ENCODE measurements at regions not wholly inside any gene's neighbourhood (a gene's known extent, or its start where the extent isn't known, plus 50 kb on each side); places are given as distances from the start of the nearest gene placed in this dataset.
A peak's percentile ranks its signal among the peaks of the same experiment; 100 is the strongest.
"Not testable (repeated sequence)": the region's sequence is repeated elsewhere in the genome, so short reads cannot be mapped to it uniquely, and the experiment has no call there.

DNA sequence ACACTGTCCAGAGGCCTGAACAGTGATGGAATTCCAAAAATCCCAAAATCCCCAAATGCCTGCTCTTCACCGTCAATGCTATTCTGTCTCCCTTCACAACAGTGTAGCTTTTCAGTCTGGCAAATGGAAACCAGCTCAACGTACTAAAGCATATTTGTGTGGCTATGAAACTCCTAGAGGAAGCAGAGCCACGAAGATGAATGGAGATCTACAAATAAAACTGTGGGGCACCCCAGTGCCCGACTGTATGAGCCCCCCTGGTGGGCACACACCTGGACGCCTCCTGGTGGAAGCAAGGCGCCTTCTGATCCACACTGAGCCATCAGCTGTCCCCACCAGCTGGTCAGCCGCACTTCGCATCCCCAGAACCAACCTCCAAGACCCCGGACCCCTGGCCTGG lies 129.1 kb upstream of the SOD1 start:
- no peak overlapping the region for H3K4me3 Mint-ChIP-seq
- no peaks in the 10 kb centered on the region for H3K4me1 Mint-ChIP-seq
- H3K36me3 Mint-ChIP-seq = no peaks in the 10 kb centered on the region
- ATAC-seq = no peak
- H3K9me3 Mint-ChIP-seq = no peaks in the 10 kb centered on the region
- no peak overlapping the region for H3K27ac Mint-ChIP-seq
- peaks cover 9% of the 10 kb centered on the region for H3K27me3 Mint-ChIP-seq

DNA sequence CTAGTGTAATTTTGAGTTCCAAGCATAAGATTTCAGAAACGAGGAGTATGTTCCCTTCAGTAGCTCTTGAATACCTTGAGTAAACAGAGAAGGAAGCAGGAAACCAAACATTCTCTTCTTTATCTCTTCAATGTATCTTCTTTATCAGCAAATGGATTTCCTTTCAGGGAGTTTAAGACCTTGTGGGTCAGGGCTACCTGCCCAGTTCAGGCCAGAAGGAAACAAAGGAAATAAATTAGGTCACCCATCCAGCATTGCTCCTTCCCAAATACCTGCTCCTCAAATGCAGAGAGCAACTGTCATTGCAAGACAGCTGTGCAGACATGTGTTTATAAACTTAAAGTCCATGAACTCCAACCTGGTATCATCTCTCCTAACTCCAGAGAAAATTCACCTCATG lies 130.1 kb upstream of the SOD1 start:
- H3K27me3 Mint-ChIP-seq = peaks cover 9% of the 10 kb centered on the region
- H3K9me3 Mint-ChIP-seq = peaks cover 2% of the 10 kb centered on the region
- H3K27ac Mint-ChIP-seq = no peak overlapping the region
- H3K4me3 Mint-ChIP-seq = no peak overlapping the region
- H3K36me3 Mint-ChIP-seq = no peaks in the 10 kb centered on the region
- ATAC-seq = no peak
- no peaks in the 10 kb centered on the region for H3K4me1 Mint-ChIP-seq

GRCh38 chr21:31526040-31526439 lies 133.5 kb upstream of the SOD1 start:
- Mint-ChIP-seq H3K4me3 (no peak overlapping the region), H3K27me3 (peaks cover 2% of the 10 kb centered on the region), H3K9me3 (peaks cover 2% of the 10 kb centered on the region), H3K4me1 (no peaks in the 10 kb centered on the region), H3K36me3 (no peaks in the 10 kb centered on the region), H3K27ac (no peak overlapping the region)
- ATAC-seq = no peak

- no peaks in the 10 kb centered on the region for H3K4me1 Mint-ChIP-seq
- no peak for ATAC-seq
These were observed 135.4 kb upstream of the SOD1 start for GRCh38 chr21:31524140-31524539.

GRCh38 chr21:31521515-31521914 lies 138.0 kb upstream of the SOD1 start:
- Mint-ChIP-seq H3K27me3 (peaks cover 9% of the 10 kb centered on the region), H3K27ac (no peak overlapping the region), H3K4me1 (peaks cover 7% of the 10 kb centered on the region), H3K9me3 (peaks cover 2% of the 10 kb centered on the region), H3K4me3 (no peak overlapping the region), H3K36me3 (no peaks in the 10 kb centered on the region)
- ATAC-seq = no peak

More at GRCh38 chr21:31524140-31524539, 135.4 kb upstream of the SOD1 start:
- Mint-ChIP-seq H3K9me3 (peaks cover 2% of the 10 kb centered on the region), H3K27me3 (no peaks in the 10 kb centered on the region), H3K4me3 (no peak overlapping the region), H3K36me3 (no peaks in the 10 kb centered on the region), H3K27ac (no peak overlapping the region)

DNA sequence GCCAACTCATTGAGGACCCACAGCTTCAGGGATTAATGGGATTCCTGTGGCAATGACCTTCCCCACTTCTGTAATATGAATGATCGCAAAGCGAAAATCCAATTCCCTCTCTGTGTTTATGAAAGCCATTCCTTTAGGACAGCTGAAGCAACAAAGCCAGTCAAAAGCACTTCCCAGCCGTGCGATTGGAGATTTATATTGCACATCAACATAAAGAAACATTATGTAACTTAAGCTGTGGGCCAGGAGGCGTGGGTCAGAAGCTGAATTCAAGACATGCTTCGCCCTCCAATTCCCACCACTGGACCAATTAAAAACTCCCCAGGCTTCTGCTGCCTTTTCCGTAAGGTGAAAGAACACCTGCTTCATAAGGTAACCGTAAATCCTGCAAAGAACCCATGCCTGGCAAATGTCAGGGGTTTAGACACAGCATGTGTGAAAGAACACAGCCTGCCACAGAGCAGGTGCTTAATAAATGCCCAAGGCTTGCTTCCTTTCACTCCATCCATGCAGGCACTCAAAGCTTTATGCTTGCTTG lies 138.9 kb upstream of the SOD1 start:
- no peaks in the 10 kb centered on the region for H3K36me3 Mint-ChIP-seq
- H3K4me3 Mint-ChIP-seq = no peak overlapping the region
- peaks cover 11% of the 10 kb centered on the region for H3K27me3 Mint-ChIP-seq
- H3K4me1 Mint-ChIP-seq = peaks cover 7% of the 10 kb centered on the region
- peaks cover 2% of the 10 kb centered on the region for H3K9me3 Mint-ChIP-seq
- no peak for ATAC-seq
- H3K27ac Mint-ChIP-seq = no peak overlapping the region

- no peak for ATAC-seq
- H3K27me3 Mint-ChIP-seq = peaks cover 22% of the 10 kb centered on the region
- no peaks in the 10 kb centered on the region for H3K9me3 Mint-ChIP-seq
- no peak overlapping the region for H3K27ac Mint-ChIP-seq
- peaks cover 7% of the 10 kb centered on the region for H3K4me1 Mint-ChIP-seq
- H3K4me3 Mint-ChIP-seq = no peak overlapping the region
- H3K36me3 Mint-ChIP-seq = no peaks in the 10 kb centered on the region
These were observed 140.9 kb upstream of the SOD1 start for GRCh38 chr21:31518580-31518979.

DNA sequence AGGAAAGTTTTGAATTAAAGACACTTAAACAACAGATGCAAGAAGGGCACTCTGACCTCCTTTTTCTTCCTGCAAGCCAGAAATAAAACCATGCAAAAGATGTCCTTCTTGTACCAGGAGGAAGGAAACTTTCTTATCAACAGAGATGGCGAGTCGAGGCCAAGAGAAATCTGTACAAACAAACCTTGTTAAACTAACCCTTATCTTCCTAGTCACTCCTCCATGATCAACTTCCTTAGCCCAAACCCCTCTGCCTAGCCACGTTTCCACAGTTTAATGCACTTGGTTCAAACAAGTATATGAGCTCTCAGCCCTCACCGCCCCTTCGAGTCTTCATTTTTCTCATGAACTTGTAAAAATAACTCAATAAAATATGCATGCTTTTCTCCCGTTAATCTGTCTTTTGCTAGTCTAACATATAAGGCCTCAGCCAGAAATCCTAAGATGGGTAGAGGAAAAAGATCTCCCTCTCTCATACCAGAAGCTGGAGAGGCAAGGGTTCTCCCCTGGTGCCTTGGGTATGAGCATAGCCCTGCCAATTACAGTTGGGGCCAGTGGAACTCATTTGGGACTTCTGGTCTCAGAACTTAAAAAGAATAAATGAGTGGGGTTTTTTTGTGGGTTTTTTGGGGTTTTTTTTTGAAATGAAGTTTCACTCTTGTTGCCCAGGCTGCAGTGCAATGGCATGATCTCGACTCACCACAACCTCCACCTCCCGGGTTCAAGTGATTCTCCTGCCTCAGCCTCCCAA lies 141.7 kb upstream of the SOD1 start:
- no peaks in the 10 kb centered on the region for H3K36me3 Mint-ChIP-seq
- H3K4me3 Mint-ChIP-seq = no peak overlapping the region
- no peaks in the 10 kb centered on the region for H3K9me3 Mint-ChIP-seq
- no peak for ATAC-seq
- peaks cover 7% of the 10 kb centered on the region for H3K4me1 Mint-ChIP-seq
- no peak overlapping the region for H3K27ac Mint-ChIP-seq
- peaks cover 22% of the 10 kb centered on the region for H3K27me3 Mint-ChIP-seq

GRCh38 chr21:31515253-31515652 lies 144.2 kb upstream of the SOD1 start:
- no peaks in the 10 kb centered on the region for H3K36me3 Mint-ChIP-seq
- no peak for ATAC-seq
- peaks cover 7% of the 10 kb centered on the region for H3K4me1 Mint-ChIP-seq
- no peak overlapping the region for H3K27ac Mint-ChIP-seq
- H3K9me3 Mint-ChIP-seq = no peaks in the 10 kb centered on the region
- H3K27me3 Mint-ChIP-seq = peaks cover 28% of the 10 kb centered on the region
- H3K4me3 Mint-ChIP-seq = no peak overlapping the region

GRCh38 chr21:31514598-31514997 lies 144.9 kb upstream of the SOD1 start:
- ATAC-seq = no peak
- no peaks in the 10 kb centered on the region for H3K9me3 Mint-ChIP-seq
- H3K4me3 Mint-ChIP-seq = no peak overlapping the region
- H3K36me3 Mint-ChIP-seq = no peaks in the 10 kb centered on the region
- peaks cover 13% of the 10 kb centered on the region for H3K4me1 Mint-ChIP-seq
- peaks cover 35% of the 10 kb centered on the region for H3K27me3 Mint-ChIP-seq
- H3K27ac Mint-ChIP-seq = no peak overlapping the region

DNA sequence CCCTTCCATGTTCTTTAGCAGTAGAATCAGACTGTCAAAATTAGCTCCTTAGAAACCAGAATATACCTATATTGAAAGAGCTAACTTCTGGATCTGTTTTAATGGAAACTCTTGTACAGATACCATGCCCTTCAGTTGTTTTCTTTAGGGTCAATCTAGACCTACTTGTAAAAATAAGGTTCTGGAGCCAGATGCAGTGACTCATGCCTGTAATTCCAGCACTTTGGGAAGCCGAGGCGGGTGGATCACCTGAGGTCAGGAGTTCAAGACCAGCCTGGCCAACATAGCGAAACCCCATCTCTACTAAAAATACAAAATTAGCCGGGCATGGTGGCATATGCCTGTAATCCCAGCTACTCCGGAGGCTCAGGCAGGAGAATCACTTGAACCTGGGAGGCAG lies 146.0 kb upstream of the SOD1 start:
- H3K4me3 Mint-ChIP-seq, H3K27ac Mint-ChIP-seq, H3K36me3 Mint-ChIP-seq, ATAC-seq, H3K9me3 Mint-ChIP-seq: not testable (repeated sequence)
- H3K27me3 Mint-ChIP-seq = peaks cover 45% of the 10 kb centered on the region
- H3K4me1 Mint-ChIP-seq = peaks cover 24% of the 10 kb centered on the region

- H3K9me3 Mint-ChIP-seq, H3K36me3 Mint-ChIP-seq, H3K4me3 Mint-ChIP-seq, H3K27ac Mint-ChIP-seq, ATAC-seq: not testable (repeated sequence)
- Mint-ChIP-seq H3K27me3 (peaks cover 36% of the 10 kb centered on the region), H3K4me1 (peaks cover 27% of the 10 kb centered on the region)
These were observed 147.5 kb upstream of the SOD1 start for GRCh38 chr21:31511999-31512398.

DNA sequence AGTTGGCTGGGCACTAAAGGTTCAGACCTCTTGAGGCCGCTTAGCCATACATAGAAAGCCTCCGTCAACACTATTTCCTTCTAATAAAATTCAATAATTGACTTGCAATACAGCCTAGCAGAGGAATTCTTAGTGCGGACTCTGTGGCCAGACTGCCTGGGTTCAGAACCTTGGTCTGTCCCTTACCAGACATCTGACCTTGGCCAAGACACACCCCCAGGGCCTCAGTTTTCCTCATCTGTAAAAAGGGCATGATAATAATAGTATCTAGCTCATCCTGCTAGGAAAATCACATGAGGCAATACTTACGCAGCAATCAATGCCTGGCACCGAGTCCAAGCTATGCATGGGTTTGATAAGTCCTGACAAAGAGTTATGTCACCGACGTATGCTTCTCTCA lies 148.2 kb upstream of the SOD1 start:
- ATAC-seq = no peak
- H3K4me3 Mint-ChIP-seq = no peak overlapping the region
- H3K9me3 Mint-ChIP-seq = peaks cover 2% of the 10 kb centered on the region
- peaks cover 36% of the 10 kb centered on the region for H3K27me3 Mint-ChIP-seq
- H3K4me1 Mint-ChIP-seq = peaks cover 32% of the 10 kb centered on the region
- H3K36me3 Mint-ChIP-seq = no peaks in the 10 kb centered on the region
- H3K27ac Mint-ChIP-seq = no peak overlapping the region

GRCh38 chr21:31509194-31510017 lies 150.1 kb upstream of the SOD1 start:
- Mint-ChIP-seq H3K4me1 (peaks cover 36% of the 10 kb centered on the region), H3K36me3 (no peaks in the 10 kb centered on the region), H3K4me3 (no peak overlapping the region), H3K9me3 (peaks cover 6% of the 10 kb centered on the region), H3K27me3 (peaks cover 23% of the 10 kb centered on the region), H3K27ac (peak overlapping the region; percentile 24)
- ATAC-seq = peak; percentile 56

- Mint-ChIP-seq H3K4me1 (peaks cover 36% of the 10 kb centered on the region), H3K27me3 (peaks cover 23% of the 10 kb centered on the region), H3K36me3 (no peaks in the 10 kb centered on the region), H3K9me3 (peaks cover 6% of the 10 kb centered on the region), H3K27ac (peak overlapping the region; percentile 48), H3K4me3 (no peak overlapping the region)
- no peak for ATAC-seq
These were observed 153.5 kb upstream of the SOD1 start for GRCh38 chr21:31505975-31506374.

DNA sequence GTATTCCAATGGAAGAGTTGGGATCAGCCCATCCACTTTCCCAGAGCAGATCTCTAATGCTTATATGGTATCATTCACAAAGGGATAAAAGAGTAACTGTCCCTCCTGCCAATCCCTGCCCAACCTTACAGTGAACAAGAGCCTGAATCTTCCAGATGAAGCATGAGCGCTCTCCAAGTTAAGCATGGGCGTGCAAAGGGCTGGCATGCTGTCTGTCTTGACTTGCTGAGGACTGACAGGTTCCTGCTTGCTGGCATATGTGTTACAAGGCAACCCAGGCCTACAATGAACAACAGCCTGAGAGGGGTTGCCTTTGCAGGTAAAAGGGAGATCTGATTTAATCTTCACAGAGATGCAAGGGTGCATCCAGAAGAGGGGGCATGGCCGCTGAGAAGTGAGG lies 155.6 kb upstream of the SOD1 start:
- ATAC-seq = no peak
- H3K4me3 Mint-ChIP-seq = no peak overlapping the region
- no peaks in the 10 kb centered on the region for H3K36me3 Mint-ChIP-seq
- no peak overlapping the region for H3K27ac Mint-ChIP-seq
- H3K27me3 Mint-ChIP-seq = peaks cover 4% of the 10 kb centered on the region
- peaks cover 6% of the 10 kb centered on the region for H3K9me3 Mint-ChIP-seq
- H3K4me1 Mint-ChIP-seq = peaks cover 24% of the 10 kb centered on the region

Data from stimulated activated memory B cell treated with anti-CD40 and anti-IgM and Interleukin-4, amounts not matched to agents 10 μg/mL and 1 μg/mL and 100 μg/mL, for 72 hours (primary cell).